ENCODE measurements at regions not wholly inside any gene's neighbourhood (a gene's known extent, or its start where the extent isn't known, plus 50 kb on each side); places are given as distances from the start of the nearest gene placed in this dataset.

GRCh38 chr2:188705191-188705590, 269.0 kb upstream of the COL3A1 start:
- ChIA-PET POLR2A (interaction anchor here (0.7 kb wide), 1 partner anchor 12 kb away, joined by 3 read pairs; no protein-coding TSS in a partner anchor), CTCF (no interaction called here)

- ChIA-PET POLR2A (no interaction called here), CTCF (no interaction called here)
Measured at GRCh38 chr2:188713961-188714360, 260.2 kb upstream of the COL3A1 start.

GRCh38 chr2:188720811-188721605, 253.2 kb upstream of the COL3A1 start:
- ChIA-PET CTCF (no interaction called here), POLR2A (no interaction called here)

GRCh38 chr2:188721784-188722183, 252.4 kb upstream of the COL3A1 start:
- ChIA-PET POLR2A (no interaction called here), CTCF (no interaction called here)

- ChIA-PET POLR2A (no interaction called here), CTCF (no interaction called here)
Measured at GRCh38 chr2:188725746-188726360, 248.3 kb upstream of the COL3A1 start.

GRCh38 chr2:188726626-188727247, 247.4 kb upstream of the COL3A1 start:
- ChIA-PET CTCF (no interaction called here), POLR2A (no interaction called here)

- ChIA-PET POLR2A (no interaction called here), CTCF (no interaction called here)
Measured at GRCh38 chr2:188727846-188728245, 246.3 kb upstream of the COL3A1 start.

GRCh38 chr2:188734691-188735090, 239.5 kb upstream of the COL3A1 start:
- POLR2A ChIA-PET: no interaction called here

GRCh38 chr2:188746727-188747126, 227.4 kb upstream of the COL3A1 start:
- ChIA-PET CTCF (no interaction called here), POLR2A (no interaction called here)

More at GRCh38 chr2:188734691-188735090, 239.5 kb upstream of the COL3A1 start:
- CTCF ChIA-PET: no interaction called here

- ChIA-PET CTCF (no interaction called here), POLR2A (no interaction called here)
Measured at GRCh38 chr2:188751816-188752215, 222.4 kb upstream of the COL3A1 start.

GRCh38 chr2:188752311-188752710, 221.9 kb upstream of the COL3A1 start:
- POLR2A ChIA-PET: no interaction called here
- CTCF ChIA-PET: no interaction called here

- ChIA-PET POLR2A (no interaction called here), CTCF (no interaction called here)
Measured at GRCh38 chr2:188762151-188762550, 212.0 kb upstream of the COL3A1 start.

- CTCF ChIA-PET: no interaction called here
- POLR2A ChIA-PET: no interaction called here
Measured at GRCh38 chr2:188765522-188766470, 208.4 kb upstream of the COL3A1 start.

- ChIA-PET POLR2A (no interaction called here), CTCF (no interaction called here)
Measured at GRCh38 chr2:188766471-188766856, 207.7 kb upstream of the COL3A1 start.

GRCh38 chr2:188767176-188767575, 207.0 kb upstream of the COL3A1 start:
- CTCF ChIA-PET: no interaction called here
- POLR2A ChIA-PET: no interaction called here

GRCh38 chr2:188770296-188770695, 203.9 kb upstream of the COL3A1 start:
- ChIA-PET CTCF (no interaction called here), POLR2A (no interaction called here)

GRCh38 chr2:188773075-188773474, 201.1 kb upstream of the COL3A1 start:
- CTCF ChIA-PET: no interaction called here
- POLR2A ChIA-PET: no interaction called here

GRCh38 chr2:188776634-188777033, 197.5 kb upstream of the COL3A1 start:
- ChIA-PET POLR2A (no interaction called here), CTCF (no interaction called here)

- ChIA-PET POLR2A (no interaction called here), CTCF (no interaction called here)
Measured at GRCh38 chr2:188784269-188784762, 189.9 kb upstream of the COL3A1 start.

GRCh38 chr2:188785061-188785460, 189.1 kb upstream of the COL3A1 start:
- POLR2A ChIA-PET: no interaction called here
- CTCF ChIA-PET: no interaction called here

Measured in activated CD8-positive, alpha-beta memory T cell treated with anti-CD3 and anti-CD28 coated beads for 36 hours (primary cell).